ENCODE measurements at regions not wholly inside any gene's neighbourhood (a gene's known extent, or its start where the extent isn't known, plus 50 kb on each side); places are given as distances from the start of the nearest gene placed in this dataset.

GRCh38 chr4:65791812-65792308 lies 121.6 kb upstream of the EPHA5 start:
- peaks cover 7% of the 10 kb centered on the region; the same call in 1 of the 2 replicates for H3K4me1 ChIP-seq (ENCODE audit: insufficient read depth, low read length)
- H3K9me3 ChIP-seq (ENCODE audit: control insufficient read depth, insufficient read depth, low read length) = no peaks in the 10 kb centered on the region
- no peaks in the 10 kb centered on the region for H3K36me3 ChIP-seq (ENCODE audit: insufficient read depth, low read length)
- H3K9ac ChIP-seq (ENCODE audit: low read depth, low read length) = 0 out of 2 replicates have a peak overlapping the region, but pooled peaks have one; percentile 3

GRCh38 chr4:65791111-65791811 lies 121.0 kb upstream of the EPHA5 start:
- H3K4me1 ChIP-seq (ENCODE audit: insufficient read depth, low read length) = peaks cover 7% of the 10 kb centered on the region; the same call in 1 of the 2 replicates
- no peaks in the 10 kb centered on the region for H3K9me3 ChIP-seq (ENCODE audit: control insufficient read depth, insufficient read depth, low read length)
- H3K36me3 ChIP-seq (ENCODE audit: insufficient read depth, low read length) = no peaks in the 10 kb centered on the region
- no peak overlapping the region for H3K9ac ChIP-seq (ENCODE audit: low read depth, low read length)

GRCh38 chr4:65789805-65790204 lies 119.5 kb upstream of the EPHA5 start:
- H3K36me3 ChIP-seq (ENCODE audit: insufficient read depth, low read length) = no peaks in the 10 kb centered on the region
- H3K9ac ChIP-seq (ENCODE audit: low read depth, low read length) = no peak overlapping the region
- no peaks in the 10 kb centered on the region for H3K9me3 ChIP-seq (ENCODE audit: control insufficient read depth, insufficient read depth, low read length)
- peaks cover 7% of the 10 kb centered on the region; the same call in 1 of the 2 replicates for H3K4me1 ChIP-seq (ENCODE audit: insufficient read depth, low read length)

GRCh38 chr4:65789341-65789740 lies 119.1 kb upstream of the EPHA5 start:
- H3K9ac ChIP-seq (ENCODE audit: low read depth, low read length) = no peak overlapping the region
- peaks cover 7% of the 10 kb centered on the region; the same call in 1 of the 2 replicates for H3K4me1 ChIP-seq (ENCODE audit: insufficient read depth, low read length)
- H3K9me3 ChIP-seq (ENCODE audit: control insufficient read depth, insufficient read depth, low read length) = no peaks in the 10 kb centered on the region
- no peaks in the 10 kb centered on the region for H3K36me3 ChIP-seq (ENCODE audit: insufficient read depth, low read length)

- no peaks in the 10 kb centered on the region for H3K36me3 ChIP-seq (ENCODE audit: insufficient read depth, low read length)
- H3K4me1 ChIP-seq (ENCODE audit: insufficient read depth, low read length) = no peaks in the 10 kb centered on the region
- H3K9me3 ChIP-seq (ENCODE audit: control insufficient read depth, insufficient read depth, low read length) = peaks cover 9% of the 10 kb centered on the region; the same call in 1 of the 2 replicates
- no peak overlapping the region for H3K9ac ChIP-seq (ENCODE audit: low read depth, low read length)
Observed at GRCh38 chr4:65777270-65777669, 107.0 kb upstream of the EPHA5 start.

GRCh38 chr4:65773636-65774035 lies 103.3 kb upstream of the EPHA5 start:
- no peaks in the 10 kb centered on the region for H3K36me3 ChIP-seq (ENCODE audit: insufficient read depth, low read length)
- no peak overlapping the region for H3K9ac ChIP-seq (ENCODE audit: low read depth, low read length)
- H3K4me1 ChIP-seq (ENCODE audit: insufficient read depth, low read length) = no peaks in the 10 kb centered on the region
- H3K9me3 ChIP-seq (ENCODE audit: control insufficient read depth, insufficient read depth, low read length) = peaks cover 9% of the 10 kb centered on the region; the same call in 1 of the 2 replicates

- no peaks in the 10 kb centered on the region for H3K9me3 ChIP-seq (ENCODE audit: control insufficient read depth, insufficient read depth, low read length)
- no peak overlapping the region for H3K9ac ChIP-seq (ENCODE audit: low read depth, low read length)
- no peaks in the 10 kb centered on the region for H3K36me3 ChIP-seq (ENCODE audit: insufficient read depth, low read length)
- no peaks in the 10 kb centered on the region for H3K4me1 ChIP-seq (ENCODE audit: insufficient read depth, low read length)
Observed at GRCh38 chr4:65747386-65747785, 77.1 kb upstream of the EPHA5 start.

- H3K36me3 ChIP-seq (ENCODE audit: insufficient read depth, low read length) = no peaks in the 10 kb centered on the region
- H3K9ac ChIP-seq (ENCODE audit: low read depth, low read length) = no peak overlapping the region
- H3K9me3 ChIP-seq (ENCODE audit: control insufficient read depth, insufficient read depth, low read length) = no peaks in the 10 kb centered on the region; the same call in 1 of the 2 replicates
- no peaks in the 10 kb centered on the region for H3K4me1 ChIP-seq (ENCODE audit: insufficient read depth, low read length)
Observed at GRCh38 chr4:65738134-65738533, 67.8 kb upstream of the EPHA5 start.

GRCh38 chr4:65737672-65738071 lies 67.4 kb upstream of the EPHA5 start:
- H3K4me1 ChIP-seq (ENCODE audit: insufficient read depth, low read length) = no peaks in the 10 kb centered on the region

GRCh38 chr4:65724973-65725372 lies 54.7 kb upstream of the EPHA5 start:
- no peaks in the 10 kb centered on the region for H3K36me3 ChIP-seq (ENCODE audit: insufficient read depth, low read length)
- no peaks in the 10 kb centered on the region for H3K9me3 ChIP-seq (ENCODE audit: control insufficient read depth, insufficient read depth, low read length)
- no peaks in the 10 kb centered on the region for H3K4me1 ChIP-seq (ENCODE audit: insufficient read depth, low read length)
- no peak overlapping the region for H3K9ac ChIP-seq (ENCODE audit: low read depth, low read length)

More at GRCh38 chr4:65737672-65738071, 67.4 kb upstream of the EPHA5 start:
- Histone ChIP-seq H3K36me3 (ENCODE audit: insufficient read depth, low read length) (no peaks in the 10 kb centered on the region), H3K9me3 (ENCODE audit: control insufficient read depth, insufficient read depth, low read length) (no peaks in the 10 kb centered on the region; the same call in 1 of the 2 replicates), H3K9ac (ENCODE audit: low read depth, low read length) (no peak overlapping the region)
